Esophagus squamous epithelium (tissue), 4 donors: ENCODE measurements at regions not wholly inside any gene's neighbourhood (a gene's known extent, or its start where the extent isn't known, plus 50 kb on each side); places are given as distances from the start of the nearest gene placed in this dataset.

ENCODE experiments used
- CTCF ChIP-seq, 6 experiments: fragments of 450-650 bp in 4 of 6; fragments of 200-600 bp in 2 of 6; sonication (generic) in 2 of 6; IDR thresholded peaks; one replicate each; pipeline ENCODE4 v1.5.1; 2016 to 2019; ENCODE audit warnings: antibody characterized with exemption in 6 of 6, mild to moderate bottlenecking in 4 of 6, moderate library complexity in 4 of 6
- POLR2A ChIP-seq, 4 donors: fragments of 450-650 bp; IDR thresholded peaks; one replicate each; pipeline ENCODE4 v1.6.1; 2017; ENCODE audit warnings: antibody characterized with exemption in 4 of 4, mild to moderate bottlenecking in 4 of 4, moderate library complexity in 3 of 4

DNA sequence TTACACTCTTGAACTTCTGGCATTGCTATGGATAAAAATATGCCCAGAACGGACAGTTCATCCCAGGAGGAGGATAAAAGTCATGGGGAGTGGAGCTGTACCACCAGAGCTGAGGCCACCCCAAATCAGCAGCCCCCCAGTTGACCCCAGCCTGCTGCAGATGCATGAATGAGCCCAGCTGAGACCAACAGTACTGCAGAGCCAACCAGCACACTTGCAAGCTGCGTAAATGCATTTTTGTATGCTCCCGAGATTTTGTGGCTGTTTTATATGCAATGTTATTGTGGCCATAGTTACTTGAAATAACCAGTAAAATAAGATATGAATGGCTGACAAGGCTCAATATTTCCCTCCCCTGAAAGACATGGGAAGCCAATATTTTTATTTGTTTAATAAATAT, 264.6 kb downstream of the DUSP10 start:
- no peak for TF ChIP-seq CTCF (IDR thresholded peaks at IDR 0.05)
- TF ChIP-seq POLR2A (IDR thresholded peaks at IDR 0.05) = no peak
